ENCODE measurements at regions not wholly inside any gene's neighbourhood (a gene's known extent, or its start where the extent isn't known, plus 50 kb on each side); places are given as distances from the start of the nearest gene placed in this dataset.

GRCh38 chr1:70866542-70867264, 180.9 kb downstream of the PTGER3 start:
- Histone ChIP-seq H3K9me3 (no peaks in the 10 kb centered on the region), H3K27ac (no peak overlapping the region), H3K27me3 (no peaks in the 10 kb centered on the region), H3K4me1 (peaks cover 0 to 3% (median 0%) of the 10 kb centered on the region in 4 donors), H3K4me3 (no peak overlapping the region), H3K36me3 (no peaks in the 10 kb centered on the region)
- no peak for DNase-seq
- TF ChIP-seq, protein P1, sequence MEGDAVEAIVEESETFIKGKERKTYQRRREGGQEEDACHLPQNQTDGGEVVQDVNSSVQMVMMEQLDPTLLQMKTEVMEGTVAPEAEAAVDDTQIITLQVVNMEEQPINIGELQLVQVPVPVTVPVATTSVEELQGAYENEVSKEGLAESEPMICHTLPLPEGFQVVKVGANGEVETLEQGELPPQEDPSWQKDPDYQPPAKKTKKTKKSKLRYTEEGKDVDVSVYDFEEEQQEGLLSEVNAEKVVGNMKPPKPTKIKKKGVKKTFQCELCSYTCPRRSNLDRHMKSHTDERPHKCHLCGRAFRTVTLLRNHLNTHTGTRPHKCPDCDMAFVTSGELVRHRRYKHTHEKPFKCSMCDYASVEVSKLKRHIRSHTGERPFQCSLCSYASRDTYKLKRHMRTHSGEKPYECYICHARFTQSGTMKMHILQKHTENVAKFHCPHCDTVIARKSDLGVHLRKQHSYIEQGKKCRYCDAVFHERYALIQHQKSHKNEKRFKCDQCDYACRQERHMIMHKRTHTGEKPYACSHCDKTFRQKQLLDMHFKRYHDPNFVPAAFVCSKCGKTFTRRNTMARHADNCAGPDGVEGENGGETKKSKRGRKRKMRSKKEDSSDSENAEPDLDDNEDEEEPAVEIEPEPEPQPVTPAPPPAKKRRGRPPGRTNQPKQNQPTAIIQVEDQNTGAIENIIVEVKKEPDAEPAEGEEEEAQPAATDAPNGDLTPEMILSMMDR (IDR thresholded peaks at IDR 0.05), result no peak
- intact Hi-C loops (cut with DNase I; ENCODE audit: low total_unique reads), result no loop called here

DNA sequence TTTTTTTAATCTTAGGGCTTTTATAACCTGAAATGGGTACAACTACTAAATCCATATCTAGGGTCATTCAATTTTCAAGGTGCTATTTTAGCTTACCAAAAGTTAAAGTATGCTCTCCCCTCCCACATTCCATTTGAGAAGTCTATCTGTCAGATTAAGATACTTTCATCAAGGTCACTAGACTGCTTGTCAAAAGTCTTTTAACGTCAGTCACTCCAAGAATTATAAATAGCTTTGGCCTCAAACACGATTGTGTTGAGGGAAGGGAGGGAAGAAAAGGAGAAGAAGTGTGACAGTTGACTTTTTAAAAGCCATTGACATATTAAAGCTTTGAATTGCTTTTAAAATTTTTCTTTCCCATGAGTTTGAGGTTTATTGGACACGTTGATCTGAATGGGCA, 175.8 kb downstream of the PTGER3 start:
- DNase-seq, result no peak
- H3K27me3 ChIP-seq, result no peaks in the 10 kb centered on the region
- H3K36me3 ChIP-seq, result no peaks in the 10 kb centered on the region
- no peaks in the 10 kb centered on the region for H3K9me3 ChIP-seq
- intact Hi-C loops (cut with DNase I; ENCODE audit: low total_unique reads), result loop anchor here (10.0 kb wide), 1 partner anchor 173 kb away; the partner anchor contains the start of gene PTGER3
- H3K4me3 ChIP-seq, result no peak overlapping the region
- peak overlapping the region; percentile 8 to 52 for H3K27ac ChIP-seq
- peaks cover 0 to 47% (median 20%) of the 10 kb centered on the region in 4 donors for H3K4me1 ChIP-seq
- TF ChIP-seq, protein P1 (IDR thresholded peaks at IDR 0.05), result no peak

DNA sequence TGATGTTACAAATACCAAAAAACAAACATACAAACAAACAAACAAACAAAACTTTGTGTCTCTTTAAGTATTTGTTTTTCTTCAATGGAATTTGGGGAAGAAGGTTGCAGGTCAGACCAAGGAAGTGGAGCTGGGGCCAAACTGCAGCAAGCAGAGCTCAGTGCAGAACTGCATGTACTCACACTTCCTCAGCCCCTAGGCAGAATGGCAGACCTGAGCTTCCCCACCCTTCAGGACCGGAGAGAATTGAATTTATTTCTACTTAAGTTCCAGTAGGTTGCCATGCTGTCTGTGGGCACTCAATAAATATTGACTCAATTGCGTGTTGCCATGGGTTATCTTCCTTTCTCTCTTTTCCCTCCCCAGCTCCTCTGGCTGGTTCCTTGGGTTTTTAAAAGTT, 173.6 kb downstream of the PTGER3 start:
- TF ChIP-seq, protein P1 (IDR thresholded peaks at IDR 0.05), result no peak
- no peaks in the 10 kb centered on the region for H3K9me3 ChIP-seq
- H3K27me3 ChIP-seq, result no peaks in the 10 kb centered on the region
- DNase-seq, result peak in 1 of 2 donors; percentile 27
- H3K4me1 ChIP-seq, result peaks cover 0 to 47% (median 20%) of the 10 kb centered on the region in 4 donors
- H3K4me3 ChIP-seq, result no peak overlapping the region
- intact Hi-C loops (cut with DNase I; ENCODE audit: low total_unique reads), result loop anchor here (10.0 kb wide), 1 partner anchor 171 kb away; the partner anchor contains the start of gene PTGER3
- H3K27ac ChIP-seq, result peak overlapping the region; percentile 52 to 57
- H3K36me3 ChIP-seq, result no peaks in the 10 kb centered on the region

DNA sequence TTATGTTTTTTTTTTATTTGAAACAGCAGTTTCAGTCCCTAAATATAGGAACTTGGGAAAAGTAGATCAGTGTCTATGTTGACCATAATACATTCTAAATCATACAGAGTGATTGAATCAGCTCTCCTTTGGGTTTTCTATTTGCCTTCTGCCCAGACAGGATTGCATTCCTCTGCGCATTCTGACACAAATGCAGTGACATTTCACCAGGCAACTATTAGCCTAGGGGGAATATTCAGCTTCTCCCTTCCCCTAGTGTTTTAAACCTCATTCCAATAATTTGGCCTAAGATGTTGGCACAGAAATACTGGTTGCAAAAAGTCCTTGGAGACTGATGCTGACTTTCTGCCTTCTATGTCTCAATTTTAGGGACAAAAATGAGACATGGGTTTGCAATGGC, 172.8 kb downstream of the PTGER3 start:
- Histone ChIP-seq H3K27me3 (no peaks in the 10 kb centered on the region), H3K27ac (peak overlapping the region; percentile 52 to 57), H3K4me1 (peaks cover 0 to 47% (median 20%) of the 10 kb centered on the region in 4 donors), H3K4me3 (no peak overlapping the region), H3K9me3 (no peaks in the 10 kb centered on the region), H3K36me3 (no peaks in the 10 kb centered on the region)
- intact Hi-C loops (cut with DNase I; ENCODE audit: low total_unique reads), result loop anchor here (10.0 kb wide), 1 partner anchor 170 kb away; the partner anchor contains the start of gene PTGER3
- DNase-seq, result no peak
- TF ChIP-seq, protein P1 (IDR thresholded peaks at IDR 0.05), result no peak

DNA sequence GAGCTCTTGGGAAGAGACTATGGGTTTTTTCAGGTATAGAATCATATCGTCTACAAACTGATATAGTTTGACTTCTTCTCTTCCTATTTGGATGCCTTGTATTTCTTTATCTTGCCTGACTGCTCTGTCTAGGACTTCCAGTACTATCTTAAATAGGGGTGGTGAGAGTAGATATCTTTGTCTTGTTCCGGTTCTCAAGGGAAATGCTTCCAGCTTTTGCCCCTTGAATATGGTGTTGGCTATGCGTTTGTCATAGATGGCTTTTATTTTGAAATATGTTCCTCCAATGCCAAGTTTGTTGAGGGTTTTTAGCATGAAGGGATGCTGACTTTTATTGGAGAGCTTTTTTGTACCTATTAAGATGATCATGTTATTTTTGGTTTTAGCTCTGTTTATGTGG, 170.3 kb downstream of the PTGER3 start:
- intact Hi-C loops (cut with DNase I; ENCODE audit: low total_unique reads), result loop anchor here (10.0 kb wide), 1 partner anchor 167 kb away; the partner anchor contains the start of gene PTGER3
- DNase-seq, result no peak
- Histone ChIP-seq H3K27ac (no peak overlapping the region), H3K9me3 (no peaks in the 10 kb centered on the region), H3K27me3 (no peaks in the 10 kb centered on the region), H3K4me1 (peaks cover 0 to 37% (median 18%) of the 10 kb centered on the region in 4 donors), H3K4me3 (no peak overlapping the region), H3K36me3 (no peaks in the 10 kb centered on the region)
- TF ChIP-seq, protein P1 (IDR thresholded peaks at IDR 0.05), result no peak
